ENCODE measurements at regions not wholly inside any gene's neighbourhood (a gene's known extent, or its start where the extent isn't known, plus 50 kb on each side); places are given as distances from the start of the nearest gene placed in this dataset.

DNA sequence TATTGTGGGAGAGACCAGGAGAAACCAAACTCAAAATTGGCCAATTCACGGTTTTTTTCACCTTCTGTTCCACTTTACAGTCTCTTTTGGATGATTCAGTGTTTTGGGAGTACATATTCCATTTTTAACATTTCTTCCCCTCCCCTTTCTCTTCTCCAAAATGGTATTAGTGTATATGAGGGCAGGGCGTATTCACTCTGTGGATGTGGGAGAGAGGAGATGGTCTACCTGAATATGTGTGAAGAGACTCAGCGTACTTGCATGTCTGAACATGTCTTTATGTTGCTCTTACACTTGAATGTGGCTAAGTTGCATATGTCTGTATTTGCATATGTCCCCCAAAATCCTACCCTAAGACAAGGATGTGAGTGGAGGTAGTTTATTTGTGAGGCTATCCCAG, 291.0 kb upstream of the PPP2R3A start:
- TF ChIP-seq POLR2A (IDR thresholded peaks at IDR 0.05; ENCODE audit: extremely low read depth, insufficient read length) (no peak), CTCF (IDR thresholded peaks at IDR 0.05; ENCODE audit: low read depth, low read length) (no peak), MYC (IDR thresholded peaks at IDR 0.05; ENCODE audit: low read depth, low read length) (no peak)
- TF ChIP-seq, protein P1, sequence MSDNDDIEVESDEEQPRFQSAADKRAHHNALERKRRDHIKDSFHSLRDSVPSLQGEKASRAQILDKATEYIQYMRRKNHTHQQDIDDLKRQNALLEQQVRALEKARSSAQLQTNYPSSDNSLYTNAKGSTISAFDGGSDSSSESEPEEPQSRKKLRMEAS (IDR thresholded peaks at IDR 0.05; ENCODE audit: low read depth, low read length), result no peak
